ENCODE measurements at regions not wholly inside any gene's neighbourhood (a gene's known extent, or its start where the extent isn't known, plus 50 kb on each side); places are given as distances from the start of the nearest gene placed in this dataset.

DNA sequence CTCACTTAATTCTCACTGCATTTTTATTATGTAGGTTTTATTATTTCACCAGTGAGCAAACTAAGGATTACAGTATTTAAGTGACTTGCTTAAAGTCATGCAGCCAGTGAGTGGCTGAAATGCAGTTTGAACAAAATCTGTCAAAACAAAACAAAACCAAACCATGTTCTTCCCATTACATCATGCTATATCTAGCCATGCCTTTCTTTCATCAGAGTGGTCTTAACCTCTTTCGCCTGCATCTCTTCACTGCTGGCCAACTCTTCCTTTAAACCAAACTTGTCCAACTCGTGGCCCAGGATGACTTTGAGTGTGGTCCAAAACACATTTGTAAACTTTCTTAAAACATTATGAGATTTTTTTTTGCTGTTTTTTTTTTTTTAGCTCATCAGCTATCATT is 223.2 kb downstream of the PCDH7 start:
- Histone ChIP-seq H3K4me2 (ENCODE audit: low read length) (peak overlapping the region; percentile 4; the same call in 1 of the 2 replicates), H3K4me3 (replicated peaks in 1 of 2; ENCODE audit: low read depth in 1 of 2, low read length in 2 of 2) (no peak overlapping the region), H2AFZ (ENCODE audit: low read depth, low read length, poor library complexity, severe bottlenecking) (no peak overlapping the region), H3K9me3 (ENCODE audit: control insufficient read depth in 1 of 2, insufficient read depth in 1 of 2, low read depth in 1 of 2, low read length in 2 of 2) (no peaks in the 10 kb centered on the region), H3K9me2 (ENCODE audit: insufficient read depth) (no peaks in the 10 kb centered on the region), H3K9ac (ENCODE audit: low read length) (peak overlapping the region; percentile 25), H3K4me1 (ENCODE audit: control insufficient read depth in 1 of 2, insufficient read depth in 2 of 2, low read length in 2 of 2) (peaks cover 77 to 95% of the 10 kb centered on the region in 2 experiments), H4K20me1 (ENCODE audit: insufficient read depth) (no peaks in the 10 kb centered on the region), H3K79me2 (ENCODE audit: insufficient read depth, low read length) (peaks cover 60% of the 10 kb centered on the region), H3K27ac (ENCODE audit: low read depth, low read length) (peak overlapping the region; percentile 94), H3K36me3 (ENCODE audit: control insufficient read depth in 1 of 2, insufficient read depth in 2 of 2, low read length in 2 of 2) (no peaks in the 10 kb centered on the region), H3K27me3 (ENCODE audit: insufficient read depth, low read length) (no peaks in the 10 kb centered on the region)
- TF ChIP-seq ZNF274 (IDR thresholded peaks at IDR 0.05; ENCODE audit: low read depth, low read length) (no peak), TCF7L2 (IDR thresholded peaks at IDR 0.05; ENCODE audit: borderline replicate concordance, extremely low read depth, insufficient read depth, insufficient read length) (no peak), FOSL1 (IDR thresholded peaks at IDR 0.05; ENCODE audit: low read depth) (no peak), SRF (IDR thresholded peaks at IDR 0.05; ENCODE audit: low read depth) (no peak), YY1 (IDR thresholded peaks at IDR 0.05; ENCODE audit: extremely low read depth, insufficient replicate concordance, low read depth, low read length) (no peak), ZBTB33 (IDR thresholded peaks at IDR 0.05; ENCODE audit: extremely low read depth, insufficient replicate concordance, low read length) (no peak), SIN3A (IDR thresholded peaks at IDR 0.05; ENCODE audit: low read depth) (peak; percentile 25; the same call in 1 of the 2 replicates), CEBPB (IDR thresholded peaks at IDR 0.05; ENCODE audit: low read depth) (no peak)
- TF ChIP-seq, protein P1, sequence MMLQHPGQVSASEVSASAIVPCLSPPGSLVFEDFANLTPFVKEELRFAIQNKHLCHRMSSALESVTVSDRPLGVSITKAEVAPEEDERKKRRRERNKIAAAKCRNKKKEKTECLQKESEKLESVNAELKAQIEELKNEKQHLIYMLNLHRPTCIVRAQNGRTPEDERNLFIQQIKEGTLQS (IDR thresholded peaks at IDR 0.05) = no peak
- TF ChIP-seq, protein P2, sequence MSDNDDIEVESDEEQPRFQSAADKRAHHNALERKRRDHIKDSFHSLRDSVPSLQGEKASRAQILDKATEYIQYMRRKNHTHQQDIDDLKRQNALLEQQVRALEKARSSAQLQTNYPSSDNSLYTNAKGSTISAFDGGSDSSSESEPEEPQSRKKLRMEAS (IDR thresholded peaks at IDR 0.05) = 0 out of 2 replicates have a peak, but pooled peaks have one; percentile 24
- no TSS peak for BruUV-seq (replicated peaks)
- ATAC-seq = no peak
- ChIA-PET CTCF (no interaction called here), RAD21 (ENCODE audit: low non-redundant PET in 1 of 2, low total read pairs in 2 of 2, uncharacterized antibody in 2 of 2, unreplicated experiment in 2 of 2) (no interaction called here), POLR2A (no interaction called here)
- intact Hi-C loops (cut with micrococcal nuclease) = no loop called here
- DNase-seq (ENCODE audit: low read depth, low spot score) = no peak

All from HCT116 (cell line).